Liver (tissue), 3 donors: ENCODE measurements at regions not wholly inside any gene's neighbourhood (a gene's known extent, or its start where the extent isn't known, plus 50 kb on each side); places are given as distances from the start of the nearest gene placed in this dataset.

ENCODE experiments used
- CTCF ChIP-seq: fragments of 150-350 bp; IDR thresholded peaks from 2 replicates; pipeline ENCODE4 v1.5.1; 2017; ENCODE audit warnings: improper control_type of control experiment, low read depth, low read length; ENCODE audit not compliant: missing input control
- EGR1 ChIP-seq, 2 donors: IDR thresholded peaks; 2 replicates each; pipeline ENCODE4 v1.6.1; 2016 to 2018; ENCODE audit warnings: antibody characterized with exemption in 2 of 2, low read depth in 2 of 2
- GABPA ChIP-seq, 2 donors: IDR thresholded peaks in 1 of 2; conservative IDR thresholded peaks in 1 of 2; 2 replicates each; pipeline ENCODE4 v1.6.1; 2016; ENCODE audit warnings: antibody characterized with exemption in 2 of 2, mild to moderate bottlenecking in 1 of 2, moderate library complexity in 1 of 2
- NR2F2 ChIP-seq: IDR thresholded peaks from 2 replicates; pipeline ENCODE4 v1.6.1; 2016; ENCODE audit warnings: antibody characterized with exemption
- RAD21 ChIP-seq, 2 donors: IDR thresholded peaks; 2 replicates each; pipeline ENCODE4 v1.6.1; 2016; ENCODE audit warnings: antibody characterized with exemption in 2 of 2, mild to moderate bottlenecking in 2 of 2
- SP1 ChIP-seq: IDR thresholded peaks from 2 replicates; pipeline ENCODE4 v1.6.1; 2018; ENCODE audit warnings: antibody characterized with exemption, mild to moderate bottlenecking
- TAF1 ChIP-seq: conservative IDR thresholded peaks from 2 replicates; pipeline ENCODE4 v1.6.1; 2016; ENCODE audit warnings: antibody characterized with exemption, mild to moderate bottlenecking
- YY1 ChIP-seq: IDR thresholded peaks from 2 replicates; pipeline ENCODE4 v1.6.1; 2016; ENCODE audit warnings: antibody characterized with exemption, mild to moderate bottlenecking
- TF ChIP-seq, protein P1 (sequence below): IDR thresholded peaks from 2 replicates; pipeline ENCODE4 v1.6.1; 2016; ENCODE audit warnings: antibody characterized with exemption, mild to moderate bottlenecking
- TF ChIP-seq, protein P2 (sequence below): IDR thresholded peaks from 2 replicates; pipeline ENCODE4 v1.6.1; 2016; ENCODE audit warnings: antibody characterized with exemption
- TF ChIP-seq, protein P3 (sequence below): IDR thresholded peaks from 2 replicates; pipeline ENCODE4 v1.6.1; 2016; ENCODE audit warnings: antibody characterized with exemption
- TF ChIP-seq, protein P4 (sequence below): IDR thresholded peaks from 2 replicates; pipeline ENCODE4 v1.6.1; 2016; ENCODE audit warnings: antibody characterized with exemption
- donor health status: healthy.
- donor health status: healthy.

DNA sequence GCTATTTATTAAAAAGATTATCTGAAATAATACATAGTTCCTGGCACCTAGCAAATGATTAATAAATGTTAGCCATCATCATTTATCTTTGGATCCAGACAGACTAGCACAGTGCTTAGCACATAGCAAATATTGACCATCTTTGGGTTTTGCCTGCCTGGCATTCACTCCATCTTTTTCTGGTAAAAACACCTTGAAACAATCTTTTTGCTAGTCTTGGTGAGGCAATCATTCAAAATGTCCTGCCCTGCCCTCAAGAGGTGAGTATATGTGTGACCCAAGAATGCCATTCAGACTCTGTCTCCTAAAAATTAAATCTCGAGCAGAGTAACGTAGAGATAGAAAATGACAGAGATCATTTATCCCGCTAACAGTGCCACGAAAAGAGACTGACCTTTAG lies 78.3 kb upstream of the ZNF280D start:
- TF ChIP-seq EGR1 (IDR thresholded peaks at IDR 0.05; ENCODE audit: low read depth in 2 of 2), result no peak
- TF ChIP-seq TAF1, result no peak
- no peak for TF ChIP-seq SP1
- TF ChIP-seq, protein P1, sequence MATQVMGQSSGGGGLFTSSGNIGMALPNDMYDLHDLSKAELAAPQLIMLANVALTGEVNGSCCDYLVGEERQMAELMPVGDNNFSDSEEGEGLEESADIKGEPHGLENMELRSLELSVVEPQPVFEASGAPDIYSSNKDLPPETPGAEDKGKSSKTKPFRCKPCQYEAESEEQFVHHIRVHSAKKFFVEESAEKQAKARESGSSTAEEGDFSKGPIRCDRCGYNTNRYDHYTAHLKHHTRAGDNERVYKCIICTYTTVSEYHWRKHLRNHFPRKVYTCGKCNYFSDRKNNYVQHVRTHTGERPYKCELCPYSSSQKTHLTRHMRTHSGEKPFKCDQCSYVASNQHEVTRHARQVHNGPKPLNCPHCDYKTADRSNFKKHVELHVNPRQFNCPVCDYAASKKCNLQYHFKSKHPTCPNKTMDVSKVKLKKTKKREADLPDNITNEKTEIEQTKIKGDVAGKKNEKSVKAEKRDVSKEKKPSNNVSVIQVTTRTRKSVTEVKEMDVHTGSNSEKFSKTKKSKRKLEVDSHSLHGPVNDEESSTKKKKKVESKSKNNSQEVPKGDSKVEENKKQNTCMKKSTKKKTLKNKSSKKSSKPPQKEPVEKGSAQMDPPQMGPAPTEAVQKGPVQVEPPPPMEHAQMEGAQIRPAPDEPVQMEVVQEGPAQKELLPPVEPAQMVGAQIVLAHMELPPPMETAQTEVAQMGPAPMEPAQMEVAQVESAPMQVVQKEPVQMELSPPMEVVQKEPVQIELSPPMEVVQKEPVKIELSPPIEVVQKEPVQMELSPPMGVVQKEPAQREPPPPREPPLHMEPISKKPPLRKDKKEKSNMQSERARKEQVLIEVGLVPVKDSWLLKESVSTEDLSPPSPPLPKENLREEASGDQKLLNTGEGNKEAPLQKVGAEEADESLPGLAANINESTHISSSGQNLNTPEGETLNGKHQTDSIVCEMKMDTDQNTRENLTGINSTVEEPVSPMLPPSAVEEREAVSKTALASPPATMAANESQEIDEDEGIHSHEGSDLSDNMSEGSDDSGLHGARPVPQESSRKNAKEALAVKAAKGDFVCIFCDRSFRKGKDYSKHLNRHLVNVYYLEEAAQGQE, result no peak
- TF ChIP-seq, protein P2, sequence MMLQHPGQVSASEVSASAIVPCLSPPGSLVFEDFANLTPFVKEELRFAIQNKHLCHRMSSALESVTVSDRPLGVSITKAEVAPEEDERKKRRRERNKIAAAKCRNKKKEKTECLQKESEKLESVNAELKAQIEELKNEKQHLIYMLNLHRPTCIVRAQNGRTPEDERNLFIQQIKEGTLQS, result no peak
- TF ChIP-seq, protein P3, sequence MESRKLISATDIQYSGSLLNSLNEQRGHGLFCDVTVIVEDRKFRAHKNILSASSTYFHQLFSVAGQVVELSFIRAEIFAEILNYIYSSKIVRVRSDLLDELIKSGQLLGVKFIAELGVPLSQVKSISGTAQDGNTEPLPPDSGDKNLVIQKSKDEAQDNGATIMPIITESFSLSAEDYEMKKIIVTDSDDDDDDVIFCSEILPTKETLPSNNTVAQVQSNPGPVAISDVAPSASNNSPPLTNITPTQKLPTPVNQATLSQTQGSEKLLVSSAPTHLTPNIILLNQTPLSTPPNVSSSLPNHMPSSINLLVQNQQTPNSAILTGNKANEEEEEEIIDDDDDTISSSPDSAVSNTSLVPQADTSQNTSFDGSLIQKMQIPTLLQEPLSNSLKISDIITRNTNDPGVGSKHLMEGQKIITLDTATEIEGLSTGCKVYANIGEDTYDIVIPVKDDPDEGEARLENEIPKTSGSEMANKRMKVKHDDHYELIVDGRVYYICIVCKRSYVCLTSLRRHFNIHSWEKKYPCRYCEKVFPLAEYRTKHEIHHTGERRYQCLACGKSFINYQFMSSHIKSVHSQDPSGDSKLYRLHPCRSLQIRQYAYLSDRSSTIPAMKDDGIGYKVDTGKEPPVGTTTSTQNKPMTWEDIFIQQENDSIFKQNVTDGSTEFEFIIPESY, result no peak
- TF ChIP-seq CTCF, result no peak
- TF ChIP-seq, protein P4, sequence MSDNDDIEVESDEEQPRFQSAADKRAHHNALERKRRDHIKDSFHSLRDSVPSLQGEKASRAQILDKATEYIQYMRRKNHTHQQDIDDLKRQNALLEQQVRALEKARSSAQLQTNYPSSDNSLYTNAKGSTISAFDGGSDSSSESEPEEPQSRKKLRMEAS, result no peak
- TF ChIP-seq GABPA (IDR thresholded peaks at IDR 0.05 in 1 of 2, conservative IDR thresholded peaks at IDR 0.05 in 1 of 2), result no peak
- no peak for TF ChIP-seq NR2F2
- TF ChIP-seq YY1, result peak; percentile 55
- TF ChIP-seq RAD21 (IDR thresholded peaks at IDR 0.05), result peak; percentile 57 to 63
